Left ventricle myocardium inferior (tissue), 1 donor: ENCODE measurements at regions not wholly inside any gene's neighbourhood (a gene's known extent, or its start where the extent isn't known, plus 50 kb on each side); places are given as distances from the start of the nearest gene placed in this dataset.
"Not testable (repeated sequence)": the region's sequence is repeated elsewhere in the genome, so short reads cannot be mapped to it uniquely, and the experiment has no call there.

Source experiments
- DNase-seq: peaks from one replicate; pipeline ENCODE4 v3.0.0-alpha.2; 2020
- H3K27ac ChIP-seq: fragments of 200-600 bp; replicated peaks from 2 replicates; pipeline ENCODE4 v1.8.0; 2021
- H3K27me3 ChIP-seq: fragments of 200-600 bp; 2 replicates; pipeline ENCODE4 v1.8.0; 2021; ENCODE audit warnings: low read depth
- H3K36me3 ChIP-seq: fragments of 200-600 bp; 2 replicates; pipeline ENCODE4 v1.8.0; 2021
- H3K4me1 ChIP-seq: fragments of 200-600 bp; 2 replicates; pipeline ENCODE4 v1.8.0; 2021
- H3K4me3 ChIP-seq: fragments of 200-600 bp; 2 replicates; pipeline ENCODE4 v1.8.0; 2021; ENCODE audit warnings: mild to moderate bottlenecking, moderate library complexity
- H3K9me3 ChIP-seq: fragments of 200-600 bp; replicated peaks from 2 replicates; pipeline ENCODE4 v1.8.0; 2021
- CTCF ChIP-seq: fragments of 200-600 bp; IDR thresholded peaks from 2 replicates; pipeline ENCODE4 v1.8.0; 2021; ENCODE audit warnings: antibody characterized with exemption, mild to moderate bottlenecking, borderline replicate concordance
- intact Hi-C: fragments of 100-400 bp; cut with micrococcal nuclease; formaldehyde crosslinking; loops from one replicate; pipeline ENCODE4 v1.11.0; 2022
- donor health status: DM: no; HTN: yes; CAD: no; lungs with severe emphysema.

- no peak overlapping the region for H3K4me3 ChIP-seq
- no peaks in the 10 kb centered on the region for H3K4me1 ChIP-seq
- intact Hi-C loops: no loop called here
- H3K27ac ChIP-seq: no peak overlapping the region
- H3K36me3 ChIP-seq: no peaks in the 10 kb centered on the region
- peaks cover 2% of the 10 kb centered on the region for H3K9me3 ChIP-seq
- H3K27me3 ChIP-seq: no peaks in the 10 kb centered on the region
- no peak for TF ChIP-seq CTCF
- no peak for DNase-seq
Observed at GRCh38 chr6:19558201-19558600, 279.0 kb upstream of the ID4 start.

DNA sequence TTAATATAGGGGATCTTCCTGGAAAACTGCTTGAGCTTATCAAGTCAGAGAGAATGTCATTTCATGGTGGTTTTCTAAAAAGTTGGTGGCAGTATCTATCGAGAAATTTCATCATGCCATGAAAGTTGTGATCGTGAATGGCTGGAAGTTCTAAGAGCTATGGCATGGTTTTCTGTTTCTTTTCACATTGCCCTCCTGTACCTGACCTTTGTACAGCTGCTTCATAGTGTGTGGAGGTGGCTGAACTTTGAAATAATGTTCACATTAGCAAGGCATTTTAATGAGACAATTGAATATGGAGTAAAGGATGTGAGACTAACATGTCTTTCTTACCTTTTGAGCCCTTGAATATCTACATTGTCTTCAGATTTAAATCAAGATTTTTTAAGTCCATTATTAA, 278.2 kb upstream of the ID4 start:
- intact Hi-C loops: no loop called here
- Histone ChIP-seq H3K9me3 (no peaks in the 10 kb centered on the region), H3K36me3 (no peaks in the 10 kb centered on the region), H3K4me1 (no peaks in the 10 kb centered on the region), H3K4me3 (no peak overlapping the region), H3K27me3 (no peaks in the 10 kb centered on the region), H3K27ac (no peak overlapping the region)
- no peak for DNase-seq
- no peak for TF ChIP-seq CTCF

DNA sequence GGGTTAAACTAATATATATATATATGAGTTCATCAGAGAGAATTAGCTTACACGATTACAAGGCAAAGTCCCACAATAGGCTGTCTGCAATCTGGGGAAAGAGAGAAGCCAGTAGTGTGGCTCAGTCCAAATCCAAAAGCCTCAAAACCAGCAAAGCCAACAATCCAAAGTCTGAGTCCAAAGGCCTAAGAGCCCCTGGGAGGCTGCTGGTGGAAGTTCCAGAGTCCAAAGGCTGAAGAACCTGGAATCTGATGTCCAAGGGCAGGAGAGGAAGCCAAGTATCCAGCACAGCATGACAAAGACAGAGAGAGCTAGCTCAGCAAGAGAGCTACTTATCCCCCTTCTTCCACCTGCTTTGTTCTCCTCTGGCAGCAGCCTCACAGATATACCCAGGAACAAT, 274.7 kb upstream of the ID4 start:
- no peaks in the 10 kb centered on the region for H3K4me1 ChIP-seq
- no peaks in the 10 kb centered on the region for H3K36me3 ChIP-seq
- no peak overlapping the region for H3K4me3 ChIP-seq
- H3K27ac ChIP-seq: no peak overlapping the region
- intact Hi-C loops: no loop called here
- H3K27me3 ChIP-seq: no peaks in the 10 kb centered on the region
- DNase-seq: no peak
- TF ChIP-seq CTCF: no peak
- no peaks in the 10 kb centered on the region for H3K9me3 ChIP-seq

DNA sequence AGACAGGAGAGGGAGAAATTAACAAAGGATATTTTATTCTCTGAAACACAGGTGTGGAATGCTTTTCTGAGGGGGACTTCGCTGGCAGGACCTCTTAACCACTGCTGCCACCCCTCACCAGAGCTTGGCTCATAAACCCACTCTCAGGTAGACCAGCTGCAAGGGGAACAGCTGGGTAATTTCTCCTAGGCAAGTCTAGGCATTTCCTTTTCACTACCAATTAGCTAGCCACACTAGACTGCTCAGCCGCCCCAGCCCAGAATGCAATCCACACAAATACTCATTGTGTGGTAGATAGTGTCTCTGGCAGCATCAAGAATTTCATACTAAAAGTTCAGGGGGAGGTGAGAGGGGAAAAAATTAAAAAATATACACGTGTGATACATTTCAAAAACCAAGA, 267.6 kb upstream of the ID4 start:
- H3K4me3 ChIP-seq: no peak overlapping the region
- H3K36me3 ChIP-seq: no peaks in the 10 kb centered on the region
- peaks cover 6% of the 10 kb centered on the region for H3K27me3 ChIP-seq
- H3K4me1 ChIP-seq: no peaks in the 10 kb centered on the region
- intact Hi-C loops: no loop called here
- peaks cover 9% of the 10 kb centered on the region for H3K9me3 ChIP-seq
- H3K27ac ChIP-seq: no peak overlapping the region
- no peak for DNase-seq
- no peak for TF ChIP-seq CTCF

DNA sequence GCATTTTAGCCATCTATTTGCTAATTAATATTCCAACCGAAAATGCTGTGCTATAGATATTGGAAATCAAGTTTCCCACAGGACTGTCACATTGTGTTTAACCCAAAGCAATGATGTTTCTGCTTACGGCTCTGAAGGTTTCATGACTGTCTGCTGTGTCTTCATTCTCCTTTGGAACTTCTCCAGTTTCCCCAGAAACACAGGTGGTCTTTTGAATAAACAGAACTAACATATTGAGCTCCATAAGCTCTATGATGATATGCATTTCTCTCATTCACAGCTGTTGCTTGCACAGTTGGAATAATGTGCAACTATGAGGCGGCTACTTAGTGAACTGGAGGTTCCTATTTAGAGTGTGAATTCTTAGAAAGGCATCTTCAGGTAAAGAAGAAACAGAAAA, 266.0 kb upstream of the ID4 start:
- H3K9me3 ChIP-seq: peaks cover 13% of the 10 kb centered on the region
- TF ChIP-seq CTCF: no peak
- H3K27ac ChIP-seq: no peak overlapping the region
- H3K4me3 ChIP-seq: no peak overlapping the region
- H3K27me3 ChIP-seq: peaks cover 6% of the 10 kb centered on the region
- H3K4me1 ChIP-seq: no peaks in the 10 kb centered on the region
- intact Hi-C loops: no loop called here
- H3K36me3 ChIP-seq: no peaks in the 10 kb centered on the region
- no peak for DNase-seq

DNA sequence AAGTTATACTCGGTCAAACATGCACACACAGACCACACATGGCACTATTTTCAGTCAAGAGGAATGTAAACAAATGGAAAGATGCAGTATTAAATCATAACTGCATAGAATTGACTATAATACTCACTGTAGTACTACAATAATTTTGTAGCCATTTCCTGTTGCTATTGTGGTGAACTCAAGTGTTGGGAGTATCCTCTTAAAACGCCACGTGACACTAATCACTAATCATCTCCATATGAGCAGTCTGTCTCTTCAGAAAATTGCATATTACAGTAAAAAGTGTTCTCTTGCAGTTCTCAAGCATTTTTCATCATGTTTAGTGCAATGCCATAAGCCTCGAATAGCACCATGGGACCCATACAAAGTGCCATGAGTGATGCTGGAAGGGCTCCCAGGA, 258.7 kb upstream of the ID4 start:
- no peaks in the 10 kb centered on the region for H3K36me3 ChIP-seq
- no peak overlapping the region for H3K4me3 ChIP-seq
- no peak overlapping the region for H3K27ac ChIP-seq
- no peak for DNase-seq
- H3K27me3 ChIP-seq: no peaks in the 10 kb centered on the region
- intact Hi-C loops: no loop called here
- TF ChIP-seq CTCF: no peak
- peaks cover 34% of the 10 kb centered on the region for H3K9me3 ChIP-seq
- H3K4me1 ChIP-seq: no peaks in the 10 kb centered on the region

- intact Hi-C loops, H3K27me3 ChIP-seq, H3K4me3 ChIP-seq, H3K36me3 ChIP-seq, H3K27ac ChIP-seq, DNase-seq, H3K4me1 ChIP-seq: not testable (repeated sequence)
- peaks cover 20% of the 10 kb centered on the region for H3K9me3 ChIP-seq
Observed at GRCh38 chr6:19584207-19584606, 253.0 kb upstream of the ID4 start.
